Peyer's patch (tissue), 4 donors: ENCODE measurements at regions not wholly inside any gene's neighbourhood (a gene's known extent, or its start where the extent isn't known, plus 50 kb on each side); places are given as distances from the start of the nearest gene placed in this dataset.

Source experiments
- CTCF ChIP-seq, 6 experiments: fragments of 450-650 bp in 4 of 6; fragments of 200-600 bp in 2 of 6; sonication (generic) in 1 of 6; IDR thresholded peaks; one replicate each; pipeline ENCODE4 v1.5.1; 2017 to 2019; ENCODE audit warnings: antibody characterized with exemption in 6 of 6, mild to moderate bottlenecking in 3 of 6, moderate library complexity in 1 of 6
- POLR2A ChIP-seq, 2 donors: fragments of 450-650 bp; IDR thresholded peaks; one replicate each; pipeline ENCODE4 v1.5.1; 2017; ENCODE audit warnings: antibody characterized with exemption in 2 of 2, mild to moderate bottlenecking in 2 of 2, moderate library complexity in 2 of 2

- TF ChIP-seq CTCF (IDR thresholded peaks at IDR 0.05) (no peak), POLR2A (IDR thresholded peaks at IDR 0.05) (no peak)
These were observed 163.2 kb downstream of the DYRK2 start for GRCh38 chr12:67811437-67812361.
